Central memory CD4-positive, alpha-beta T cell (primary cell): ENCODE measurements at regions not wholly inside any gene's neighbourhood (a gene's known extent, or its start where the extent isn't known, plus 50 kb on each side); places are given as distances from the start of the nearest gene placed in this dataset.

Source experiments
- DNase-seq: peaks from one replicate; pipeline ENCODE4 v3.0.0; 2022

DNA sequence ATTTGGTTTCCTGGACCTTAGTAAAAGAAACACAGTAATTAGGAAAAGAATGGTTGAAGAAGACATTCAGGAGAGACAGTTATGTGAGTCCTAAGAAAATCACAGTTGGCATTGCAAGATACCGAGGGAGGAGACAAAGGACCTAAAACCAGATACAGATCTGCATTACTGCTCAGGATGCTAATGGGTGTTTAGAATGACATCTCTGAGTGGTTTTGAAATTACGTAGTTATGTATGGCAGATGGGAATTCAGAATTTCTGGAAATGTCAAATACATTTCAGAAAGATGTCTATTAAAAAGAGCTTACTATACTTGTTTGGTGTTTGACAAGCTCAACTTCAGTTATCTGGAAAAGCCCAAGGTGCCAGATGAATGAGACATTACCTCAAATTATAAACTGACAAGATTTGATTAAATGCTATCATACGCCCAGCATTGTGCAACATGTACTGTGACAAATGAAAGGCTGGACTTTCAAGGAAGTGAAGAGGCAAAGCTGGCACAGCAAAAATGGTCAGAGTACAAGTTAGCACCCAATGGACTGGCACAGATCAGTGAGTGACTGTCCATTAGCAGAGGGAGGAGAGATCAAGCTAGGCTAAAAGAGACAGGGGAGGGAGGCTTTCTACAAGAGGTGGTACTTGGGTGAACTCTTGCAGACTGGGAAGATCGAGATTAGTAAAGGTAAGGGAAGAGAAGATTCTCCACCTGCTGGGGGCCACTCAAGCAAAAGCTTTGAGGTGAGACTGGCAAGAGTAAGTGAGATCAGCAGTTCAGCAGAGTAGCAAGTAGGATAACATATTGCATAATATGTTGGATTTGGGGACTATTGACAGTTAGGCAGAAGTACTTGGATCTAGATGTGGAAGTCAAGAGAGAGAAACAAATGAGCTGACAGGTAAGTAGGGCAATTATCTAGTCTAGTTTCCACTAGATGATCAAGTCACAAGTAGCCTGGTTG, 168.9 kb downstream of the CYRIA start:
- no peak for DNase-seq

DNA sequence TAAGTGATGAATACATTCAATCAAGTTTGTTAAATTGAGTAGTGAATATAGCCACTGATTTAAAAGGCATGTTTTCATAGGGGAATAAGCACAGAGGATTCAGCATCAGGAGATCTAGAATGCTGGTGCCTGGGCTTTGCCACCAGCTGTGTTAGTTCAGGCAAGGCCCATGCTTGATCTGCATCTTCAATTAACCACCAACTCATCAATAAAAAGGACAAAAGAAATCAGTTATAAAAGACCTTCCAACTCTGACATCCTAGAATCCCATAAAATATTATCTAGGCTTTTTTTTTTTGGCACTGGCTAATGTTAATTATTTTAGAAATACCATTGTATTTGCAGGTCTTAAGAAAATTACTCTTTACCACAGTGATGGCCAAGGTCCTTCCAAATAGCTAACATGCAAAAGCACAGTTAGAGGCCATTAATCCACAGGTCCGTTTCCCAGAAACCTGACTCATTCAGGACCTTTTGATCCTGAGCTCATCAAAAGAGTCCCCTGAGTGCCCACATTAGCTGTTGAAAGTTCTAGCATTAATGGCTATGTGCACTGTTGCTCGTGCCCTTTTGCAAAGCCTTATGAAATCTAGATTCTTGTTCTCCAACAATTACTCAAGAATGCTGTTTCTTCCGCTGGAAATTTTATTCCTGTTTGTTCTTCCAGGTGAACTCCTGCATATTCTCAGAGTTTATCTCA, 170.0 kb downstream of the CYRIA start:
- DNase-seq = no peak

DNA sequence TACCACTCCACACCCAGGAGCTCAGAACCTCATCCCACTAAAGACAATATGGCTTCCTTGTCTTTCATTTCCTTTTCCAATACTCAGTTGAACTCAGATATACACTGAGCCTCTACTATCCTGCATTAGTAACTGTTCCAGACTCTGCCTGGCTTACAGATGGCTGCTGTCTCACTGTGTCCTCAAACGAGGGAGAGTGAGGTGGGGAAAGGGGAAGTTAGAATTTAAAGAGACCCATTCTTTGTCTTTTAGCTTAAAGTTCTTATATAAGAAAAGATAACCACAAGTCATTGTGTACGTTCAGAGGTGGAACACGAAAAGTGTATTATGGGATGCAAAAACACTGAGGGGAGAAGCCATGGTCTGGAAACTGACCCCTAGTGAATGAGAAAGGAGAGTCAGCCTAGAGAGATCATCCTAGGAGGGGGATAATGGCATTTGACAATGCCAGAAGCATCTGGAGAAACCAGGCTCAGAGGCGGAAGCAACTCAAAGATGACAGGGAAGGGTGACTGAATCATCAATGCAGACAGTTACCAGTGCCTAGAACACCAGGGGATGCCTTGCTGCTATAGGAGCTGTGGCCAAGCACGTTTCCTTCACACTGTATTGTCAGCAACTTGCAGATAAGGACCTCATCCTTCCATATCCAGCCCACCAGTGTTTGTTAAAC, 170.7 kb downstream of the CYRIA start:
- DNase-seq = no peak

DNA sequence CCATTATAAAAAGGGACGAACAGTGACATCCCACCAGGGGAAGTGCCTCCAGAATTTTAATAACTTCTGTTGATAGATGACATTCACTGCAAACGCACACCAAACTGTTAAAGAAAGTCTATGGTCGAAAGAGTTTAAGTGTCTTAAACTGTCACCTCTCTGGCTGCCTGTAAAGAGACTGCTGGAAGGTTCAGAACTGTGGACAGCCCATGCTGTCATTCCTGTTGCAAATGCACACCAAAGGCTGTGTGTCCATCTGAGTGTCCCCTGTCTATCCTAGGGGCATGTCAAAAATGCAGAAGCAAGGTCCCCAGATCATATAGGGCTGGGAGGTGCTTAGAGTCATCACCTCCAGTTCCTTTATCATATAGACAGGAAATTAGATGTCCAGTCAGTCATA, 171.8 kb downstream of the CYRIA start:
- no peak for DNase-seq

DNA sequence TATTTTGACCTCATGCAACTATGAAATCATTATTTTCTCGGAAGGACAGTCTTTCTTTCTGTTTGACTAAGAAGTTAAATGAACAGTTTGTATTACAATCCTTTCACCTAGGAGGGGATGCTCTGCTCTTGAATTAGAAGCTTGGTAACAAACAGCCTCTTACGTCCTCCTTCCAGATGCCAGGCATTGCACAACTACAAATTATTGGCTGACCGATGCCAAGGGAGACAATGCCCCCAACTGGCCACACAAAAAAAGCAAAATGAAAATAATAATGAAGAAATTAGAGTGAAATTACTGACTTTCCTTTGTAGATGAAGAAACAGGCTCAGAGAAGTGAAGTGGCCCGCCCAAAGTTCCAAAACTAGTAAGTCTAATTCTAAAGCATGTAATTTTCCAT, 177.9 kb downstream of the CYRIA start:
- DNase-seq = no peak

DNA sequence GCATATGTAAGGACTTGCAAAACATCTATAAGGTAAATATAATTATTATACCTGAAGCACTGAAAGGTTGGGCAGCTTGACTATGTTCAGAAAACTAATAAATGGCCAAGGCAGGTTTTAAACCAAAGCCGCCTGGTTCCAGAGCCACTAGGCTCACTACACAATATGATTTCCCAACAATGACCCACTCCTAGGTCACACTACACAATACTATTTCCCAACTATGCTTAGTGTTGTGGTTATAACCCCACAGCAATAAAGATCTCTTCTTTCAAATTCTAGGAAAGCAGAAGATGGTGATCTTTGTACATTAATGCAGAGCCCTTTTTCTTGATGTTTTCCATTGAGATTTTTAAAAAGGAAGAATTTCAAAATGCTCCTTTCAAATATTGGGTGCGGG, 180.4 kb downstream of the CYRIA start:
- DNase-seq = no peak

DNA sequence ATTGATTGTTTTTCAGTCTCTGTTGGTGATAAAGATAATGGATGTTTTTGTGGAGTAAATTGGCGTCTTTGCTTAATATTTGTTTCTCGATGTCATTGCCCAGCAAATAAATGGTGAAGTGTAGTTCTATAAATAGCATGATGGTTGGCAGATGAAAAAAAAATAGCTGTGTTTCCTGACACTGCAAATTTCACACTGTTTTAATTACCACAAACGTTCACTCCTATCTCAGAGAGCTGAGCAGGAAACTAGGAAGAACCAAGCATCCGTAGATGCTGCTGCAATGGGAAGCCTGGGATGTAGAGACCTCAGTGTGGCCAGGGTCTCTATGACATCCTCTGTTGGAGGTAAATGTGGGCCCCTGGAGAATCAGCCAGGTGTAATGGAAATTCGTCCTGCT, 183.2 kb downstream of the CYRIA start:
- DNase-seq = no peak

DNA sequence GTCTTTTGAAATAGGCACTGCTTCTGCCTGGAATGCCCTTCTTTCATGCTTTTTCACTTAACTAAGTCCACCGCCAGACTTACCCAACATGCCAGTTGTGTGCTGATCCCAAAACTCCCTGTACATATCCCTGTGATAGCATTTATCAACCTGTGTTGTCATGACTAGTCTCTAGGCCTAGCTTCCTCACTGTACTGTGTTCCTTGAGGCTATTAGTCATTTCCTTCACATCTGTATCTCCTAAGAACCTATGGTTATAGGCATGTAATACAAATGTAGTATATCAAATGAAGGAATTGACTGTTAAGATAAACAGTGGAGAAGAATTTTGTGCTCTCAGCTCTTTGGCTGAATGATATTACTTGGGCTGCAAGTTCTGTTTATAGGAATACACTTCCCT, 184.3 kb downstream of the CYRIA start:
- no peak for DNase-seq

DNA sequence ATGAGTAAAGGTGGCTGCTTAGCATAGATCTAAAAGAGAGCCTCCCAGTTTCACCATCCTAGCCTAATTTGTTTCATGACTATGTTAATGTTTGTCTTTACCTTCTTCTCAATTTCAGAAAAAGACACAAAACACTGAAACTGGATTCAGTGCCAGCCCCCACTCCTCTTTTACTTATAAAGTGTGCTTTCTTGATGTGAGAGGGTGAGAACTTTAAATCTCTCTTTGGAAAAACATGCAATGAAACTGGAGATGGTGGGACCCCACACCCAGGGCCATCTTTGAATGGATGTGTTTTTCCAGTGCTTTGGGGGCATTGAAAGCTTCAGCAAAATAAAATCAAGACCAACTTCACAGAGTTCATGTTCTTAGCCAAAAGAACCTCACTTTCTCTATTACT, 185.9 kb downstream of the CYRIA start:
- no peak for DNase-seq

DNA sequence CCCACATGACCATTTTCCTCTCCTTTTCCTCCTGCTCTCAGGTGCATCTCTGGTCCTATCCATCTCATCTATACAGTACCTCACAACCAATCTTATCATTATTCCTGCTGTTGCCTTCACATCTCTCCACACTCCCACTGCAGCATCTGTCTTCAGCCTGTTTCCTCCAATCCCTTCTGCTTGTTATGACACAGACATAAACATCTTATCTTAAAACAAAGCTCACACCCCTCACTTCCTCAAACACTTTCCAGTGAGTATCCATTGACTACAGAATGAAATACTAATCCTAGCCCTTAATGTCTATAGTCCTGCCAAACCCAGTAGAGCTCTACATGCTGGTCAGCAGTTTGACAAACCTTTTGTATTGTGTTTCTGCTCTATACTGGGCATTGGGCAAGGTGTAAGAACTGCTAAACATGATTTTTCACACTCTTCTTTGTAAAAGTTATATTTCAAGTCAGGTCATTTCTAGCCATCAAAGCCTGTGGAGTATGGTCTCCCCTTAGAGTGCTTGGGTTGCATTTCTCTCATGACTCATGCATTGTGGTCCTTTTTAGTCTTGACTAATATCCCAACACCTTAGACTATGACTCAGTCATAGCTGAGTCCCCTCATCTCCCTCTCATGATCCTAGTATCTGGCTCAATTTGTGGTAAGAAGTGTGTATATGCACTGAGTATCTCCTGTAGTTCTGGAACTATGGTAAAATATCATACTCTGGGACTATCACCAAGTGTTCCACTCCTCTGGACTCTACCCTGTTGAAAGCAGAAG, 187.0 kb downstream of the CYRIA start:
- DNase-seq = no peak

DNA sequence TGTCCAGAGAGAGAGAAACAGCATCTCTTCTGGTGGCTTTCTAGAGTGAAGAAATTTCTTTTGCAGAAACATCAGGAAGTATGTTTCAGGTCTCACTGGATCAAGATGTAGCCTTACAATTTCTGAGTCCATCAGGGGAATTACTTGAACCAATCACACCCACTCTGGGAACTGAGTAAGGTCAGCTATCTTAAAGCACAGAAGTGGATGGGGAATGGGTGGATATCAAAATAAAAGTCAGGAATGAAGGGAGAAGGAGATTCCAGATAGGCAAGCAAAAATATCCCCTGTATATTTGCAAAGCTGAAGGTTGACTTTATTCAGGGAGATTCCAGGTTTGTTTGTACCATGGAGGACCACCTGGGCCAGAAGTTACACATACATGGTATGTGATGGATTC, 188.0 kb downstream of the CYRIA start:
- DNase-seq = no peak

DNA sequence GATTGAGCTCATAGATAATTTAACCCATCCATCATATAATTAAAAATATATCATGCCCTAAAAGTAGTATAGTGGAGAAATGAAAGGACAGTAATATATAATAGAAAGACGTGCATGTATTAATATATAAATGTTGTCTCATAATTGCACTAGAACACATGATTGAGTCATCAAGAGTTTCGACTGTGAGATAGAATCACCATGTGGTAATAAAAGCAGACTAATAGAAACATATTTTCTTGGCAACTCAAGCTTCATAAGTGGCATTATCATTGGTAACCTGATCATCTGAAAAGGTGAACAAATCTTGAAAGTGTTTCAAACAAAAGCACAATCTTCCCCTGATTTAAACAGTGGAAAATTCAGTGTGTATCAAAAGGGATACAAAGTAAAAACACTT, 188.8 kb downstream of the CYRIA start:
- no peak for DNase-seq

DNA sequence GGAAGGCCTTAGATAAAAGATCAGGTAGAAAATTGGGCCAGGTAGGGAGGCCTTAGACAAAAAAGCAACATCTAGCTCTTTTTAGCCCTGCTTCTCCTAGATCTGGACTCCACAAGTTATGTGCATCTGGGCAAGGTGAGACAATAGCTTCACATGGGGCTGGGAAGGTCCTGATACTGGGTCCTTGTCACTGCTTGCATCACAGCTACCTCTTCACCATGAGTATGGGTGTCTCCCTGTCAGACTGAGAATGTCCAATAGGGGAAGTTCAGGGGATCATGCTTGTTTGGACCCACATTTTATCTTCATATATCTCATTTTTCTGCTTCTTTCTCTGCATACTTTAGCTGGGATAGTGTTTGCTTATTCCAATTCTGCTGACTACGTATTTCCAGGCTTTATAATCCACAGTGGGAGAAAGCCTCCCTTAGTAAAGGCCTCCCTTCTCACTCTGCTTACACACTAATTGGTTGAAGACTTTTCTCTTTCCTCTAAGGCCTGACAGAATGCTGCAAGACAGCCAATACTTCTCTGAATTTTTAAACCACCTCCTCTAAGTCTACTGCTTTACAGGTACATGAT, 189.6 kb downstream of the CYRIA start:
- no peak for DNase-seq

DNA sequence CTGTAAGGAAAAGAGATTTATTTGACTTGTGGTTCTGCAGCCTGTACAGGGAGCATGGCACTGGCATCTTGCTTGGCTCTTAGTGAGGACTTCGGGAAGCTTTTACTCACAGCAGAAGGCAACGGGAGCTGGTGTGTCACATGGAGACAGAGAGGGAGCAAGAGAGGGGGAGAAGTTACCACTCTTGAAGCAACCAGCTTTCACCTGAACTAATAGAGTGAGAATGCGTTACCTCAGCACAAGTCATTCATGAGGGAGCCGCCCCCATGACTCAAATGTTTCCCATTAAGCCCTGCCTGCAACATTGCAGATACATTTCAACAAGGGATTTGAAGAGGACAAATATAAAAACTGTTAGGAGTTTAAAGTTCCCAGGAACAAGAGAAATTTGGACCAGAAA, 190.0 kb downstream of the CYRIA start:
- no peak for DNase-seq

DNA sequence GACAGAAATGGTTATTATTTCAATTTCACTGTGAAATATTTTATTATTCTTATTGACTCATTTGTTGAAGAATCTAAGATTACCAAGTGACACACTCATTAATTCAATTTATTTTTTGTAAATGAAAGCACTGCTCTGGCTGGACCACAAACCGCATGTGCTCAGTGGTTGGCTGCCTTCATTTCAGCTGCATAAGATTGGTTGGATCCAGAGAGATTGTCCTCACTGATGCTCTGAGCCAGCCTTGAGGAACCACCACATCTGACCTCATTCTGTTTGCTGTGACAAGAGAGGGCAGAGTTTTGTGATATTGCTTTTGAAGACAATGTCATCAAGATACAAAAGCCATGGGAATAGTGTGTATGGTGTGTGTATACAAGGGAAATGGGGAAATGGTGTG, 192.1 kb downstream of the CYRIA start:
- DNase-seq = no peak

DNA sequence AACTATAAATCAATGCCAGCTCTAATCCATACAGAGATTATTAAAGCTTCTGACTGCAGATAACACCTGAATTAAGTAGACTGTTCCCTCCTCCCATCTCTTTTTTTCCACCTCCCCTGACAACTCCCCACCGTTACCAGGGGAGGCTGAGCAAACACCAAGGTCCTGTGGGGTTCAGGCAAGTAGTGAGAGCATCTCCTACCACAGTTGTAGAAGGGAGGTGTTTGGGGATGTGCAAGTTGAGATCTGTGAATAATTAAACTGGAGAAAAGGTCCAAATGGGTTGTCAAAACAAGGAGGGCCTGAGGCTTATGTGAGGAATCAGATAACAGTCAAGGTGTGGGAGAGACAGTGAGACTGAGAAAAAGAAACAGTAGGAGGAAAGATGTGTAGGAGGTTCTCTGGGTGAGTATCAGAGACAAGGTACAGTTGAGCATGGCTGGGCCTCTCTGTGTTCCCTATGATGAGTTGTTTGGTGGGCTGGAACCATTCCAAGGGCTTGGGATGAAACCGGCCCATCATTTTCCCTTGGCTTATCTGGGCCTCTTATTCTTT, 194.6 kb downstream of the CYRIA start:
- DNase-seq = no peak

DNA sequence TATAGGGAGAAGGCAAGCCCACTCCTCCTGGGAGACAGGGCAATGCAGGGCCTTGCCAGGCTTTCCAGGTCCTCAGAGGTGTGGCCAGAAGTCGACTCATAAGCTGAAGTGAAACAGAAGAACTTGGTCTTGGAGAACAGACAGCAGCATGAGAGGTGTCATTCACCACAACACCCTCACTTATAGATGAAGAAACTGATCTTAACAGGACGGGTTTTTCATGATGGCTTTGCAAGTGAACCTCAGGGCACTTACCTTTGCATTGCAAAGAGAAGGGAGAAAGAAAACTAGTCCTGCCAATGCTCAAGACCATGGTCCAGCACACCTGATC, 198.8 kb downstream of the CYRIA start:
- DNase-seq = no peak

DNA sequence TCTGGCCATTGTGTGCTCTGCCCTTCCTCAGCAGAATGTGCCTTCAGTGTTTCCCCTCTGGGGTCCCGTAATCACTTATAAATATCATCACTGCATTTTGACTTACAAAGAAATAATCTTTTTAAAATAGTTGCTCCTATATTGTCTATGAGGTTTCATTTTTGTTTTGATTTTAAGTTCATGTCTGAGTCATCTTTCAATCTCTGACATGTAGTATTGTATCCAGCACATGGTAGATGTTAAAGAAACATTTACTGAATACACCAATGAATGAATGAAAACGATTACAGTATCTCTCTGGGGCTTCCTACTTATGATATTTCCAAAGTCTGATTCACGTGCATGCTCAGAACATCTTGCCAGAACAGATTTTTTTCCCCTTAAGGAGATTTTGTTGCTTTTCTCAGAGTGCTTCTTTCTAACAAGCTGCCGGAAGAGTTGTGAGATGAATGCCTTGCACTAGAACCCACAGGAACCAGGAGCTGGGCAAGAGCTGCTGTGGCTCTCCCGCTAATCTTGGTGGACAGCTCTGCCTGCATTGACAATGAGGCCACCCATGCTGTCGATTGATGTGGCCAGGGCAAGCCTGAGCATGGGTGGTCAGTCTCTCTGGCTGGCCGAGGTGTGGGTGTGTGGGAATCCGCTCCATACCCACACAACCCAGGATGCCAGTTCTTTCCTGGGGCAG, 199.4 kb downstream of the CYRIA start:
- no peak for DNase-seq

DNA sequence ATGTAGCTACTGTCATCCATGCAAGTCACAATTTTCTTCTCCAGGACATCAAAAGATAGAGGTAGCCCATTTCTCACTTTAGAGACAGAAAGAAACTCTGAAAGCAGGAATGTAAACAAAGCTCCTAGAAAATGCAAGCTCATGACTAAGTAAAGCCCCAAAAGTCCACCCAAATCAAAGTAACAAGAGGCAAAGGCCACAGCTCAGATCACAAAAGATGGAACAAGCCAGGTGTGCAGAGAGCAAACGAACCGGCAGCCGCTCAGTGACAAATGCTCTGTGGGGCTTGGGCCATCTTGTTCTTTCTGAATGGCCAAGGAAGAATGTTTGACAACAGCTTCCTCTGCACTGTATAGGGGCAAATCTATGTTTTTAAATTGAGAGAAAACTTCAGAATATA, 201.0 kb downstream of the CYRIA start:
- DNase-seq = no peak

DNA sequence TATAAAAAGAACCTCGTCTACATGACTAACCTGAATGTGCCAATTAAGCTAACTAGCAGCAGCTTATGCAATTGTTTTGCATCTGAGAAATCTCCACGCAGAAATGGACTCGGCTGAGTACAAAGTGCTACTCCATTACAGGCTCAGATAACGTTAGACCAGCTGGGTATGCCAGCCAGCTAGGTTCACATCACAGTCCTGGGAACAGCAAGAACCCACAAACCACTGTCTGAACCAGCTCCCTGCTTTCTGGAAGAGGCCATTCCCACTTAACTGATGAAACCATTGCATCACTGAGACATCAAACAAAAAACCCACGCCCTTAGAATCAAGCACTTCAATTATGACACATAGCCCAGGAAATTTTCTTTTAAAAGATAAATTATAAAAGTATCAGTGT, 202.7 kb downstream of the CYRIA start:
- DNase-seq = no peak

DNA sequence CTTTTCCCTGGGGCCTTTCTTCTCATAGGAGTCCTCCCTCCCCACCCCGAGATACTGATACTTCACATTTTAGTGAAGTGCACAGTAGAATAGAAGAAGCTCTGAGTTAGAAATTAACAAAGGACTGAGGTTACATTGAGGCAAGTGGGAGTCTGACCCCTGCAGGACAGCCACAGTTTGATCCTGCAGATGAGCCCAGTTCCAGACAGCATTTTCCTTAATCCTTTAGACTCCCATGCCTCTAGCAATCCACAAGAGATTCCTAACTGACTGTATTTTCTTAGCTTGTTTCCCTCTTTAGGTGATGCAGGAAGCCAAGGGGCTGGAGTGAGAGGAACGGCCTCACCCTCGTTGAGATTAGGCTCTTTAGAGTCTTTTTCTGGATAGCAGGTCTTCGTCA, 204.0 kb downstream of the CYRIA start:
- DNase-seq = no peak

DNA sequence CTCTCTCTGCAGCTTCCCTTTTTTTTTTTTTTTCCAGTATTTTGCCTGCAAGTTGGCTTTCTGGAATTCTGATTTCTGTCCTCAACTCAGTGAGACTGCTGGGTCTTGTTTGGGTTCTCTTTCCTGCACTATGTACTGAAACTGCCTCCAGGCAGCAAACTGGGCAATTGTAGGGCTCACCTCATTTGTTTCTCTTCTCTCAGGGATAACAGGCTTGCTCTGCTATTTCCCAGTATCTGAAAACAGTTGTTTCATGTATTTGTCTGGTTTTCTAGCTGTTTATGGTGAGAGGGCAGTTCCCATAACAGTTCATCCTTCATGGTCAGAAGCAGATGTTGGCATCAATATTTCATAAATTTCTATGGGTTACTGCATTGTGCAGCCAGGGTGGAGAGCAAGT, 206.0 kb downstream of the CYRIA start:
- no peak for DNase-seq
